ENCODE measurements at regions not wholly inside any gene's neighbourhood (a gene's known extent, or its start where the extent isn't known, plus 50 kb on each side); places are given as distances from the start of the nearest gene placed in this dataset.
"Not testable (repeated sequence)": the region's sequence is repeated elsewhere in the genome, so short reads cannot be mapped to it uniquely, and the experiment has no call there.

DNA sequence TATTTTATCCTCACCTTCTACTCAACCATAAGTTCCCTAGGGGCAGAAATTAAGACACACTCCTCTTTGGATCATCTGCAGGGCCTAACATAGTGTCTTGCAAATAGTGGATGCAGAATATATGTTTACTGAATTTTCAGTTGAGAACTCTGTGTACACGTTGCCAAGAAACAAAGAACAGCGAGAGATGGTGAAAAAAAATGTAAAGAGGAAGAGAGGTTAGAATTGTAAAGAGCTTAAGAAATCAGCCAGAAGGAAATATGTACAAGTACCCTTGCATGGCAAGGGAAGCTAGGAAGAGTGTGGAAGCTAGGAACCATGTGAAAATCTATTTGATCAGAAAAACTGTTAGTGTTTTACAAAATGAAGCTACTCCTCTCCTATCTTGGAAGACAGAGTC, 431.0 kb downstream of the SMARCA1 start:
- H3K4me3 ChIP-seq (ENCODE audit: low read depth, low read length) = no peak overlapping the region
- TF ChIP-seq, protein P1, sequence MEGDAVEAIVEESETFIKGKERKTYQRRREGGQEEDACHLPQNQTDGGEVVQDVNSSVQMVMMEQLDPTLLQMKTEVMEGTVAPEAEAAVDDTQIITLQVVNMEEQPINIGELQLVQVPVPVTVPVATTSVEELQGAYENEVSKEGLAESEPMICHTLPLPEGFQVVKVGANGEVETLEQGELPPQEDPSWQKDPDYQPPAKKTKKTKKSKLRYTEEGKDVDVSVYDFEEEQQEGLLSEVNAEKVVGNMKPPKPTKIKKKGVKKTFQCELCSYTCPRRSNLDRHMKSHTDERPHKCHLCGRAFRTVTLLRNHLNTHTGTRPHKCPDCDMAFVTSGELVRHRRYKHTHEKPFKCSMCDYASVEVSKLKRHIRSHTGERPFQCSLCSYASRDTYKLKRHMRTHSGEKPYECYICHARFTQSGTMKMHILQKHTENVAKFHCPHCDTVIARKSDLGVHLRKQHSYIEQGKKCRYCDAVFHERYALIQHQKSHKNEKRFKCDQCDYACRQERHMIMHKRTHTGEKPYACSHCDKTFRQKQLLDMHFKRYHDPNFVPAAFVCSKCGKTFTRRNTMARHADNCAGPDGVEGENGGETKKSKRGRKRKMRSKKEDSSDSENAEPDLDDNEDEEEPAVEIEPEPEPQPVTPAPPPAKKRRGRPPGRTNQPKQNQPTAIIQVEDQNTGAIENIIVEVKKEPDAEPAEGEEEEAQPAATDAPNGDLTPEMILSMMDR (IDR thresholded peaks at IDR 0.05; ENCODE audit: low read depth, low read length) = no peak

DNA sequence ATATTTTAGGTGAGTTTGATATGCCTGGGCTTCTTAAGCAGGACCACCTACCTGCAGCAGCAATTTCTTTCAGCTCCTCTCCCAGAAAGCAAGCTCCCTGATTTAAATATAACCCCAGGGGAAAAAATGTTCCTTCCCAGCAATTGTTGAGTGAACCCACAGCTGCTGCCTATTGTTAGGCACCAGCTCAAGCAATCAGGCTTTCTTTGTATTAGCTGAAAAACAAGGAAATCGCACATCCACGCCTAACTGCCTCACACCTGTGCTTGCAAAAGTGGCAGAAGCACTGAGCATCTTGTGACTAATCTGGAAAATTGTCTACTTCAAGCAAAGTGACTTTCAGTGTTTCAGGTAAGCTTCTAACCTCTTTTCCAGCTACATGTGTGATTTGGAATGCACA, 432.2 kb downstream of the SMARCA1 start:
- TF ChIP-seq, protein P1 (IDR thresholded peaks at IDR 0.05; ENCODE audit: low read depth, low read length) = no peak
- no peak overlapping the region for H3K4me3 ChIP-seq (ENCODE audit: low read depth, low read length)

DNA sequence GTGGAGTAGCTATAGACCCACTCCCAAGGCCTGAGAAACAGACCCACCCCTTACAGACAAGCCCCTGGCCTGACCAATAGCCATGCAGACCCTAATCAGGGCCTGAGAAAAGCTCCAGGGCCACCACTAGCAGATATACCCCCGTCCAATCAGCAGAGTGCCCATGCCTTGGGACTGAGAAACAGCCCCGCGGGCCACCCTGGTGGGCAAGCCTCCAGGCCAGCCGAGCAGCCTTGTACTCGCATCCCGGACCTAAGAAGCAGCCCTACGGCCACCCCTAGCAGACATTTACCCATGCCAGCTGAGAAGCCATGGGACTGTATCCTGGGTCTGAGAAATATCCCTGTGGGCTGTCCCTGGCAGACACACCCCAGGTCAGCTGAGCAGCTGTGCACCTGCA, 436.5 kb downstream of the SMARCA1 start:
- TF ChIP-seq, protein P1 (IDR thresholded peaks at IDR 0.05; ENCODE audit: low read depth, low read length) = no peak
- no peak overlapping the region for H3K4me3 ChIP-seq (ENCODE audit: low read depth, low read length)

DNA sequence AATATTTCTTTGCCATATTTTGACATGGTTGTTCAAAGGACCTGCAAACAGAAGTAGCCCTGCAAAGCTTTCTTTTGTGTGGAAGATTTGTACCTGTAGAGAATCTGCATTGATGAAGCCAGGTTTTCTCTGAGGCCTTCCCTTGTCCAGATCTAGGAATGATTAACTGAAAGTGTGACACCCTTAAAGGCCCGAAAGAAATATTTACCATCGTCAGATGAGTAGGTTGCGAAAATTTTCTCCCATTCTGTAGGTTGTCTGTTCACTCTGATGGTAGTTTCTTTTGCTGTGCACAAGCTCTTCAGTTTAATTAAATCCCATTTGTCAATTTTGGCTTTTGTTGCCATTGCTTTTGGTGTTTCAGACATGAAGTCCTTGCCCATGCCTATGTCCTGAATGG, 439.0 kb downstream of the SMARCA1 start:
- not testable (repeated sequence) for H3K4me3 ChIP-seq (ENCODE audit: low read depth, low read length)

DNA sequence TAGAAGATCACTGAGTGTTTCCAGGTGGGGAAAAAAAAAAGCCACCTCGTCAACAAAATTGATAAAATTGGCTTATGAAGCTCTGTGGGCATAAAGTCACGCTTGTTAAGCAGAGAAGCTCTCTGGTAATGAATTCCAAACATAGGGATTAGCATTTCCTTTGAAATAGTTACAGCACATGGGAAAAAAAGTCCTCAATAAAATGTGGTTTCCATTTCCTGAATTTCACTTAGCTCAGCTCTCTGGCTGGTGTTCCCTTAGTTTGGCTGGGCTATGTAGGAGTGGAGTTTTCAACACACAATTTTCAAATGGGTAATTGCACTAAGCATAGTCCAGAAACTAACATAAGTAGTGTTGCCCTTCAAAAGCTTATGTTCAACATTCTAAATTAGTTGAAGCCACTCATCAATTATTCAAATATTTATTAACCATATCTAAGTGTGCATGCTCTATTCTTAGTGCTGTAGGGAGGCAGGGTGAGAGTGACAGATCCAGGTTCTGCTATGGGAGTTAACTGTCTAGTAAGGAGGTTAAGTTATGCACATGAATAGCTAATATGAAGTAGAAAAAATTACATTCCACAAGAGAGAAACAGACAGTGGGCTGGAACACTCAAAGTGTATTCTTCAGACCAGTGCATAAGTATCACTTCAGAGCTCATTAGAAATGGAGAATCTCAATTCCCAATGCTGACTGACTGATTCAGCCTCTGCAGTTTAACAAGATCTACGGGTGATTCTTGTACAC, 445.7 kb downstream of the SMARCA1 start:
- TF ChIP-seq, protein P1 (IDR thresholded peaks at IDR 0.05; ENCODE audit: low read depth, low read length) = no peak

DNA sequence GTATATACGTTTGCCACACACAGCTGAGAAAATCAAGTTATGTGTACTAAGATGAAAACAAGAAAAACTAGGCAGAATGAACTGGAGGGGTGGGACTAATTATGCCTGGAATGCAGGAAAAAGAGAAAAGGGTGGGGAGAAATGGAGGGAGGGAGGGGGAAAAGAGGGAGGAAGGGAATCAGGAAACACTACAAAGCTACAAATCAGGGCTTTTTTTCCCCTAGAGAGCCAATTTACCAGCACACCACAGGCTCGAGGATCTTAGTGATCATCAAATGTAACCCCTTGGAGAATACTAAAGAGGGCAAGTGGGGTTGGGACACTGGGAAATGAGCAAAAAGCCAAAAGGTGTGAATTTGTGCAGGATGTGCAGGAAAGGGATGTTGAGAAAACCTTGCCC, 451.9 kb downstream of the SMARCA1 start:
- H3K4me3 ChIP-seq (ENCODE audit: low read depth, low read length) = no peak overlapping the region
- TF ChIP-seq, protein P1 (IDR thresholded peaks at IDR 0.05; ENCODE audit: low read depth, low read length) = no peak

More for the DNA sequence above, 445.7 kb downstream of the SMARCA1 start:
- H3K4me3 ChIP-seq (ENCODE audit: low read depth, low read length) = no peak overlapping the region

DNA sequence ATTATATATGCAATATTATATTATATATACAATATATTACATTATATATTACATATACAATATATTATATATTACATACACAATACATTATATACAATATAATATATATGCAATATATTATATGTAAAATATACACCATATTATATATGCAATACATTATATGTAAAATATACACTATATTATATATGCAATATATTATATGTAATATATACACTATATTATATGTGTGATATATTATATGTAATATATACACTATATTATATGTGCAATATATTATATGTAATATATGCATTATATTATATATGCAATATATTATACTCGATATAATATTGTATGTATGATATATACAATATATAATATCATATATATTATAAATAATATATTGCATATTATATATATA, 457.4 kb downstream of the SMARCA1 start:
- no peak overlapping the region for H3K4me3 ChIP-seq (ENCODE audit: low read depth, low read length)
- TF ChIP-seq, protein P1 (IDR thresholded peaks at IDR 0.05; ENCODE audit: low read depth, low read length) = no peak

DNA sequence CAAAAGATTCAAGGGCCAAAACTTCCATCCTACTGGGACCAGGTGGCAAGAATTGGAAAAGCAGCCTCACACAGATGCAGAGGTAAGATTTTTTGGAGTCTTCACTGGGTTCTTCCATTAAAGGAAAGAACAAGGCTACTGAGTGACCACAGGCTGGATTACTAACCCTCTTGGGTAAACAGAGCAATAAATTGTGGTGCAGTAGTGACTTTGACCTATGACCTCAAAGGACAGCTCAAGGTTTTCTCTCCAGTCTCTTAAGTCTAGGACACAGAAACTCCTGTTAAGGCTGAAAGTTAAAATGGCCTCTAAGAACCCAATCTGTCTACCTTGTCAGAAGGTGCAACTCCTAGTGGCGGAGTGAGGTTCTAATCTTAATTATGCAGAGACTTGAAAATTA, 464.9 kb downstream of the SMARCA1 start:
- H3K4me3 ChIP-seq (ENCODE audit: low read depth, low read length) = no peak overlapping the region
- TF ChIP-seq, protein P1 (IDR thresholded peaks at IDR 0.05; ENCODE audit: low read depth, low read length) = no peak
